Fibroblast of pulmonary artery (primary cell): ENCODE measurements at regions not wholly inside any gene's neighbourhood (a gene's known extent, or its start where the extent isn't known, plus 50 kb on each side); places are given as distances from the start of the nearest gene placed in this dataset.
A peak's percentile ranks its signal among the peaks of the same experiment; 100 is the strongest.

Experiments
- DNase-seq: peaks from one replicate; pipeline ENCODE4 v3.0.0-alpha.2; 2010; ENCODE audit warnings: low read depth
- H3K4me3 ChIP-seq: replicated peaks from 2 replicates; pipeline ENCODE4 v1.5.1; 2011; ENCODE audit warnings: low read depth, mild to moderate bottlenecking, control low read depth, low read length, moderate library complexity
- TF ChIP-seq, protein P1 (sequence below): IDR thresholded peaks from 2 replicates; pipeline ENCODE4 v1.5.1; 2011; ENCODE audit warnings: mild to moderate bottlenecking, control low read depth, low read length, inconsistent platforms; ENCODE audit errors: missing control alignments

DNA sequence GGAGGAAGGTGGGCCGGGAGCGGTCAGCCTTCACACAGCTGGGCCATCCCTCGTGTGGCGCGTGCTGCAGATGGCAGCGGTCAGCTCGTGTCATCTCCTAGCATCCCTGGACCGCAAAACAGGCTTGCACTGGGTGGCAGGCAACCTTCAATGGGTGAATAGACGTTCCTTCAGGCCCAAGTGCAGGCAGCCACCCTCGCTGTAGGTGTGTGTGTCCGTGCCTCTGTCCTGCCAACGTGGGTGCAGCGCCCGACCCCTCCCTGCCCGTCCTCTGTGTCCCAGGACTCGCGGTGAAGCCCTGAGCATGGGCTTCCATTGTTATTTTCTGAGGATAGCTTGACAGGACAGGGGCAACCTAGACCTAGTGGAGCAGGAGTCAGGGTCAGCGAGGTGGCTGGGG, 79.8 kb upstream of the STOX2 start:
- TF ChIP-seq, protein P1, sequence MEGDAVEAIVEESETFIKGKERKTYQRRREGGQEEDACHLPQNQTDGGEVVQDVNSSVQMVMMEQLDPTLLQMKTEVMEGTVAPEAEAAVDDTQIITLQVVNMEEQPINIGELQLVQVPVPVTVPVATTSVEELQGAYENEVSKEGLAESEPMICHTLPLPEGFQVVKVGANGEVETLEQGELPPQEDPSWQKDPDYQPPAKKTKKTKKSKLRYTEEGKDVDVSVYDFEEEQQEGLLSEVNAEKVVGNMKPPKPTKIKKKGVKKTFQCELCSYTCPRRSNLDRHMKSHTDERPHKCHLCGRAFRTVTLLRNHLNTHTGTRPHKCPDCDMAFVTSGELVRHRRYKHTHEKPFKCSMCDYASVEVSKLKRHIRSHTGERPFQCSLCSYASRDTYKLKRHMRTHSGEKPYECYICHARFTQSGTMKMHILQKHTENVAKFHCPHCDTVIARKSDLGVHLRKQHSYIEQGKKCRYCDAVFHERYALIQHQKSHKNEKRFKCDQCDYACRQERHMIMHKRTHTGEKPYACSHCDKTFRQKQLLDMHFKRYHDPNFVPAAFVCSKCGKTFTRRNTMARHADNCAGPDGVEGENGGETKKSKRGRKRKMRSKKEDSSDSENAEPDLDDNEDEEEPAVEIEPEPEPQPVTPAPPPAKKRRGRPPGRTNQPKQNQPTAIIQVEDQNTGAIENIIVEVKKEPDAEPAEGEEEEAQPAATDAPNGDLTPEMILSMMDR = no peak
- H3K4me3 ChIP-seq = no peak overlapping the region
- no peak for DNase-seq

DNA sequence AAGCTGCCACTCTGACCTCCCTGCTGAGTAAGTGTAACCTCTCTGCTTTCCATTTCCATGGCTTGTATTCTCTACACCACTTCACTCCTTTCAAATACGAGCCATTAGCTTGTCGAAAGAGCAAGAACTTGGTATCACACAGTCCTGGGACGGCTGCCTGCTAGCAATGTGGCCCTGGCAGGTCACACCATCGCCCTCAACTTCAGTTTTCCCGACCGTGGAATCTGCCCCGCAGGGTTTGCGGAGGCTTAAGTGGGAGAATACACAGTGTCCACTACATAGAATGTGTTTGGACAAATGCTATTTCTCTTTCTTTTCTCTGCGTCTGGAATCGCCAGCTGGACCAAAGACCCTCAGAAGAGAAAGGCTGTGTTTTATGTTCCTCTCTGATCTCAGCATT, 78.6 kb upstream of the STOX2 start:
- no peak for DNase-seq
- TF ChIP-seq, protein P1 = no peak
- no peak overlapping the region for H3K4me3 ChIP-seq

- H3K4me3 ChIP-seq = no peak overlapping the region
- DNase-seq = no peak
- TF ChIP-seq, protein P1 = no peak
These were observed 77.0 kb upstream of the STOX2 start for GRCh38 chr4:183828125-183828524.

- no peak for DNase-seq
- TF ChIP-seq, protein P1 = no peak
- no peak overlapping the region for H3K4me3 ChIP-seq
These were observed 76.3 kb upstream of the STOX2 start for GRCh38 chr4:183828839-183829238.

- TF ChIP-seq, protein P1 = no peak
- H3K4me3 ChIP-seq = no peak overlapping the region
- no peak for DNase-seq
These were observed 74.6 kb upstream of the STOX2 start for GRCh38 chr4:183830438-183830985.

DNA sequence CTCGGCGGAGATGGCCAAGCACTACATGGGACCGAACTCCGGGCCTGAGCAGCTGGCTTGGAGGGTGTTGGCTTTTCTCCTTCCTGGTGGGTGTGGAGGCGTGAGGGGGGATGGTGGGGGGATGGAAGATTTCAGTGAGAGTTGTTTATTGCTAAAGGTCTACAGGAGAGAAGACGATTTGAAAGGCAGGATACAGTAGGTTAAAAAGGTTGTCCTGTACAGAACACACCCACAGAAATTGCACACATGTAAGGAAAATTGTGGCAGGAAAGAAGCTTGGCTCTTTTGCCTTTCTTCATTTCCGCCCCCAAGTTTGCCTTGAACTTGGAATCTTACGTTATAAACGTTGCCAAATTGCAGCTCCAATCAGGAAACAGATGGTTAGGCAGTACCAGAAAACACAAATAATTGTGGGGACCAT, 74.1 kb upstream of the STOX2 start:
- no peak overlapping the region for H3K4me3 ChIP-seq
- DNase-seq = peak; percentile 7
- TF ChIP-seq, protein P1 = no peak

- no peak for DNase-seq
- TF ChIP-seq, protein P1 = no peak
- H3K4me3 ChIP-seq = no peak overlapping the region
These were observed 73.4 kb upstream of the STOX2 start for GRCh38 chr4:183831683-183832082.
